Chondrocyte (in vitro differentiated cells): ENCODE measurements at regions not wholly inside any gene's neighbourhood (a gene's known extent, or its start where the extent isn't known, plus 50 kb on each side); places are given as distances from the start of the nearest gene placed in this dataset.

Experiments used
- DNase-seq: peaks from one replicate; pipeline ENCODE4 v3.0.0; 2021; ENCODE audit warnings: mixed read lengths, low spot score
- H3K27ac Mint-ChIP-seq: one replicate; pipeline ENCODE4 v1.8.0; 2021; ENCODE audit warnings: mild to moderate bottlenecking, moderate library complexity, mixed read lengths; ENCODE audit not compliant: unreplicated experiment
- H3K27me3 Mint-ChIP-seq: 2 replicates; pipeline ENCODE4 v1.8.0; 2021; ENCODE audit warnings: low read depth, mixed read lengths
- H3K36me3 Mint-ChIP-seq: 2 replicates; pipeline ENCODE4 v1.8.0; 2021; ENCODE audit warnings: low read depth, mixed read lengths
- H3K4me1 Mint-ChIP-seq: 2 replicates; pipeline ENCODE4 v1.8.0; 2021; ENCODE audit warnings: low read depth, mild to moderate bottlenecking, mixed read lengths
- H3K4me3 Mint-ChIP-seq: one replicate; pipeline ENCODE4 v1.8.0; 2021; ENCODE audit warnings: mild to moderate bottlenecking, moderate library complexity, mixed read lengths; ENCODE audit not compliant: unreplicated experiment
- H3K9me3 Mint-ChIP-seq: 2 replicates; pipeline ENCODE4 v1.8.0; 2021; ENCODE audit warnings: low read depth, mixed read lengths
- CTCF ChIP-seq: fragments of 200-600 bp; sonication (generic); IDR thresholded peaks from 2 replicates; pipeline ENCODE4 v1.5.0; 2021; ENCODE audit warnings: antibody characterized with exemption, mild to moderate bottlenecking, moderate library complexity

DNA sequence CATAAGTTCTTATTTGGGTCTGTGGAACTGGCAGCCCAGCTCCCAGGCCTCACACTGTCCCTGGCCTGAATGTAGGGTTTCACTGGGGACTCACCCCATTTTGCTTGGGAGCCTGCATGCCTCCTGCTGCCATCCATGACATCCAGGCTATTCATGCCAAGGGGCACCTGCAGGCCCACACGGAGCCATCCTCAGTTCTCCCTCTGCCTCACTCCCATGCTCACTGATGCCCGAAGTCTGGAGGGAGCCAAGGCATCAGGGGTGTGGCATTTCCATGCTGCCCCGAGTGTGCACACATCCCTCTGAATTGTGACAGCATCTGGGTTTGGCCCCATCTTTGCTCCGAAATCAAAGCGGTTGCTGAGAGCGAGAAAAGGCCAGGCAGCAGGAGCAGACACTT is 67.4 kb upstream of the ZNF804A start:
- Mint-ChIP-seq H3K36me3 (peaks cover 1% of the 10 kb centered on the region), H3K4me1 (peaks cover 5% of the 10 kb centered on the region), H3K27me3 (no peaks in the 10 kb centered on the region), H3K4me3 (no peak overlapping the region), H3K9me3 (peaks cover 31% of the 10 kb centered on the region), H3K27ac (no peak overlapping the region)
- DNase-seq: no peak
- no peak for TF ChIP-seq CTCF

GRCh38 chr2:184532551-184532950 is 65.8 kb upstream of the ZNF804A start:
- Mint-ChIP-seq H3K4me1 (peaks cover 5% of the 10 kb centered on the region), H3K4me3 (no peak overlapping the region), H3K9me3 (peaks cover 20% of the 10 kb centered on the region), H3K27ac (no peak overlapping the region), H3K36me3 (peaks cover 1% of the 10 kb centered on the region), H3K27me3 (no peaks in the 10 kb centered on the region)
- DNase-seq: no peak
- no peak for TF ChIP-seq CTCF

DNA sequence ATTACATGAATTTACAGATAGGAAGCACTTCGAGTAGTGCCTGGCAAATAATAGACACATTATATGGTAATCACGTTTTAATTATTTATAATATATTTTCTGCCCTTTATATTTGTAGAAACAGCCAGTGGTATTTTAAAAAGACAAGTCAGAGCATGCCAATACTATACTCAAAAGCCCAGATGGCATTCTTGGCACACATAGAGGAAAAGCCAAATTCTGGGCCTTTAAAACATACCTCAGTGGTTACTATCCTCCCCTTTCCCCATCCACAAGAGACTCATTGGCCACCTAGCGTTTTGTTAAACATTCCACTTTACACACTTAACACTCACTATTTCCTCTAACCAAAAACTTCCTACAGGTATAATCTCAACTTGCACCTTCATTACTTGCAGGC is 63.3 kb upstream of the ZNF804A start:
- TF ChIP-seq CTCF: no peak
- H3K4me1 Mint-ChIP-seq: peaks cover 5% of the 10 kb centered on the region
- H3K36me3 Mint-ChIP-seq: no peaks in the 10 kb centered on the region
- no peak overlapping the region for H3K27ac Mint-ChIP-seq
- no peak overlapping the region for H3K4me3 Mint-ChIP-seq
- no peaks in the 10 kb centered on the region for H3K27me3 Mint-ChIP-seq
- no peak for DNase-seq
- no peaks in the 10 kb centered on the region for H3K9me3 Mint-ChIP-seq

DNA sequence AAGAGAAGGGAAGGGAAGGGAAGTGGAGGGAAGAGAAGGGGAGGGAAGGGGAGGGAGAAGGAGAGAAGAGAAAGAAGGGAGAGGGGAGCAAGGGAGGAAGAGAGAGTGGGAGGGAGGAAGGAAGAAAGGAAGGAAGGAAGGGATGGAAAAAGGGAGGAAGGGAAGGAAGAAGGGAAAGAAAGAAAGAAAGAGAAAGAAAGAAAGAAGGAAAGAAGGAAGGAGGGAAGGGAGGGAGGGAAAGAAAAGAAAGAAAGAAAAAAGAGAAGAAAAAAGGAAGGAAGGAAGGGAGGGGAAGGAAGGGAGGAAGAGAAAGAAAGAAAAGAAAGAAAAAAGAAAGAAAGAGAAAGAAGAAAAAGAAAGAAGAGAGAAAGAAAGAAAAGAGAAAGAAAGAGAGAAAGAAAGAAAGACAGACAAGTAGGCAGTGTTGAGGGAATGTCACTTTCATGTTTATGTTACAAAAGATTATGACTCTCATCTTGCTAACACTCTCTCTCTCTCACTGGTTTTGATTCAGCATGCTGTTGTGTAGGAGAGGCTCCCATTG is 58.0 kb upstream of the ZNF804A start:
- H3K27me3 Mint-ChIP-seq: no peaks in the 10 kb centered on the region
- no peak overlapping the region for H3K27ac Mint-ChIP-seq
- H3K9me3 Mint-ChIP-seq: no peaks in the 10 kb centered on the region
- DNase-seq: no peak
- no peaks in the 10 kb centered on the region for H3K4me1 Mint-ChIP-seq
- no peak overlapping the region for H3K4me3 Mint-ChIP-seq
- TF ChIP-seq CTCF: no peak
- no peaks in the 10 kb centered on the region for H3K36me3 Mint-ChIP-seq

DNA sequence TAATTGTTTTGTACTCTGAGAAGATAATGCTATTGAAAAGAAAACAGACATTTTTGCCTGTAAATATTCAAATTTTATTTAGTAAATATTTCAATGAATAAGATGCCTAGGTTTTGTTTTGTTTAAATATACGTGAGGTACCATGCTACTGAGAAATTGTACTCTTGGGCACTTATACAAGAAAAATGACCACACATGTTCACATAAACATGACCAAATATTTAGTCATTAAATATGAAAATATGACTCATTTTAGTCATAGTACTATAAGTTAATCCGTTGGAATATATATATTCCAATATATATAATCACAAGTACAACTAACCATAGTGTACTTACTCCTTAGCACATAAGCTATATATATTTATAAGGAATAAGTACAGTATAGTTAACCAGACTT is 56.7 kb upstream of the ZNF804A start:
- H3K27ac Mint-ChIP-seq: no peak overlapping the region
- no peaks in the 10 kb centered on the region for H3K4me1 Mint-ChIP-seq
- no peaks in the 10 kb centered on the region for H3K9me3 Mint-ChIP-seq
- no peaks in the 10 kb centered on the region for H3K36me3 Mint-ChIP-seq
- no peak for TF ChIP-seq CTCF
- no peak for DNase-seq
- H3K4me3 Mint-ChIP-seq: no peak overlapping the region
- no peaks in the 10 kb centered on the region for H3K27me3 Mint-ChIP-seq
